ENCODE measurements at regions not wholly inside any gene's neighbourhood (a gene's known extent, or its start where the extent isn't known, plus 50 kb on each side); places are given as distances from the start of the nearest gene placed in this dataset.

DNA sequence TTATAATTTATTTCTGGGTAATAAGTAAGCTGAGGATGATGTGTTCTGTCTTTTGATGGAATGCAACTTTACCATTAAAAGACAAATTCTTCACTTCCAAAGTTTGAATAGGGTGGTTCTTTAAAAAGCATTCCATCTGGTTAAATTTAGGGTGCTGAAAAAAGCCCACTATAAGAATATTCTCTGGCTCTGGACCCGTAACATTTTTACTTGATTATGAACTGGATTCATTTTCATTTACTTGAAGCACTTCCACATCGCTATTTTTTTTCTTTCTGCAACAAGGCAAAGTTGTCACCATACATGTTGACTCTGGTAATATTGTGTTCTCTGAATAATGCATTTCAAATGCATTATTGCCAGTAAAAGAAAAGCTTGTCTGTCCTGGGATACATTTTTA is 344.6 kb downstream of the SATB2 start:
- TF ChIP-seq CTCF (IDR thresholded peaks at IDR 0.05; ENCODE audit: extremely low read depth in 1 of 2, insufficient read depth in 1 of 2, low read depth in 1 of 2, low read length in 2 of 2) = no peak
- no peak for TF ChIP-seq POLR2AphosphoS5 (IDR thresholded peaks at IDR 0.05; ENCODE audit: insufficient read depth, low read depth, low read length)
- no peak for TF ChIP-seq POLR2A (IDR thresholded peaks at IDR 0.05; ENCODE audit: low read depth, low read length)
- no peak for TF ChIP-seq EZH2 (IDR thresholded peaks at IDR 0.05; ENCODE audit: borderline replicate concordance, low read depth, low read length, severe bottlenecking)
- no peak for TF ChIP-seq JUN (IDR thresholded peaks at IDR 0.05; ENCODE audit: borderline replicate concordance, insufficient read depth, insufficient read length, low read depth)
- no peak for TF ChIP-seq FOS (IDR thresholded peaks at IDR 0.05; ENCODE audit: borderline replicate concordance, insufficient read depth, low read length)
- TF ChIP-seq MYC (IDR thresholded peaks at IDR 0.05; ENCODE audit: low read depth, low read length) = no peak
- no peak for TF ChIP-seq GATA2 (IDR thresholded peaks at IDR 0.05; ENCODE audit: insufficient read depth, insufficient read length, low read depth, low read length)
- TF ChIP-seq, protein P1, sequence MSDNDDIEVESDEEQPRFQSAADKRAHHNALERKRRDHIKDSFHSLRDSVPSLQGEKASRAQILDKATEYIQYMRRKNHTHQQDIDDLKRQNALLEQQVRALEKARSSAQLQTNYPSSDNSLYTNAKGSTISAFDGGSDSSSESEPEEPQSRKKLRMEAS (IDR thresholded peaks at IDR 0.05; ENCODE audit: insufficient read depth, insufficient read length) = no peak
